ENCODE measurements at regions not wholly inside any gene's neighbourhood (a gene's known extent, or its start where the extent isn't known, plus 50 kb on each side); places are given as distances from the start of the nearest gene placed in this dataset. TPM values are rescaled to one million over a fixed set of nuclear protein-coding genes. Genes with fewer than 3 reads are reported as not detected.

Small RNA genes lying in the stretch of these regions (small RNA-seq; reads per million reads assigned to genes)
- not detected for gene RF00019 (ENCODE audit: insufficient read depth, insufficient read length, low read depth, low replicate concordance)
